Hepatocyte (in vitro differentiated cells): ENCODE measurements at regions not wholly inside any gene's neighbourhood (a gene's known extent, or its start where the extent isn't known, plus 50 kb on each side); places are given as distances from the start of the nearest gene placed in this dataset.

ENCODE experiments used
- EZH2 ChIP-seq: fragments of 200-600 bp; sonication (generic); IDR thresholded peaks from 2 replicates; pipeline ENCODE4 v1.6.1; 2016; ENCODE audit warnings: antibody characterized with exemption, mild to moderate bottlenecking, borderline replicate concordance
- TF ChIP-seq, protein P1 (sequence below): fragments of 200-600 bp; sonication (generic); IDR thresholded peaks from 2 replicates; pipeline ENCODE4 v1.5.1; 2016; ENCODE audit warnings: antibody characterized with exemption, mild to moderate bottlenecking; ENCODE audit not compliant: poor library complexity

- TF ChIP-seq, protein P1, sequence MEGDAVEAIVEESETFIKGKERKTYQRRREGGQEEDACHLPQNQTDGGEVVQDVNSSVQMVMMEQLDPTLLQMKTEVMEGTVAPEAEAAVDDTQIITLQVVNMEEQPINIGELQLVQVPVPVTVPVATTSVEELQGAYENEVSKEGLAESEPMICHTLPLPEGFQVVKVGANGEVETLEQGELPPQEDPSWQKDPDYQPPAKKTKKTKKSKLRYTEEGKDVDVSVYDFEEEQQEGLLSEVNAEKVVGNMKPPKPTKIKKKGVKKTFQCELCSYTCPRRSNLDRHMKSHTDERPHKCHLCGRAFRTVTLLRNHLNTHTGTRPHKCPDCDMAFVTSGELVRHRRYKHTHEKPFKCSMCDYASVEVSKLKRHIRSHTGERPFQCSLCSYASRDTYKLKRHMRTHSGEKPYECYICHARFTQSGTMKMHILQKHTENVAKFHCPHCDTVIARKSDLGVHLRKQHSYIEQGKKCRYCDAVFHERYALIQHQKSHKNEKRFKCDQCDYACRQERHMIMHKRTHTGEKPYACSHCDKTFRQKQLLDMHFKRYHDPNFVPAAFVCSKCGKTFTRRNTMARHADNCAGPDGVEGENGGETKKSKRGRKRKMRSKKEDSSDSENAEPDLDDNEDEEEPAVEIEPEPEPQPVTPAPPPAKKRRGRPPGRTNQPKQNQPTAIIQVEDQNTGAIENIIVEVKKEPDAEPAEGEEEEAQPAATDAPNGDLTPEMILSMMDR: no peak
- TF ChIP-seq EZH2: no peak
Measured at GRCh38 chr12:74781991-74782485, 244.4 kb downstream of the ATXN7L3B start.
